ENCODE measurements at regions not wholly inside any gene's neighbourhood (a gene's known extent, or its start where the extent isn't known, plus 50 kb on each side); places are given as distances from the start of the nearest gene placed in this dataset.

DNA sequence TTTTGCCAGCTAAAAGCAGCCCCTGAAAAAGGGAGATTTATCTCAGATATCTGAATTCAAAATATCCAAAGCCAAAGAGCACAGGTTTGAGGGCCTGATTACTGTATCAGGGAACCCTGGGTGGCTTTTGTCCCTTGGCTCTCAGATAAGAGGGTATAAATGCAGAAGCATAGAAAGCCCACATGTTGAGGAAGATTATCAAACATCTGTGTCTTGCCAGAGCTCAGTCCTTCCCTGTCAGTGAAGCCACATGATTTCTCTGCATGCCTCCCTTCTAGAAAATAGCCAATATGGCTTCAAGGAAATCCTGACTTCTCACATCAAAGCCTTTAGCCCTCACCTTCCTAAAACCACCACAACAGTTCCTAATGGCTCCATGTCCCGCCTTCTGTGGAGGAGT lies 408.0 kb upstream of the DMAC1 start:
- Histone ChIP-seq H3K27ac (no peak overlapping the region), H3K36me3 (no peaks in the 10 kb centered on the region), H3K9ac (no peak overlapping the region), H3K4me3 (no peak overlapping the region), H3K4me1 (peaks cover 0 to 5% (median 0%) of the 10 kb centered on the region in 10 experiments; a peak in 2 of 20 replicates), H3K4me2 (0 out of 22 replicates have a peak overlapping the region, but pooled peaks of 1 of the 11 experiments have one; percentile 10), H3K27me3 (no peaks in the 10 kb centered on the region), H3K9me3 (replicated peaks in 1 of 11) (no peaks in the 10 kb centered on the region), H4K20me1 (no peaks in the 10 kb centered on the region)
- no peak for TF ChIP-seq Cebpa-rat (IDR thresholded peaks at IDR 0.05)

DNA sequence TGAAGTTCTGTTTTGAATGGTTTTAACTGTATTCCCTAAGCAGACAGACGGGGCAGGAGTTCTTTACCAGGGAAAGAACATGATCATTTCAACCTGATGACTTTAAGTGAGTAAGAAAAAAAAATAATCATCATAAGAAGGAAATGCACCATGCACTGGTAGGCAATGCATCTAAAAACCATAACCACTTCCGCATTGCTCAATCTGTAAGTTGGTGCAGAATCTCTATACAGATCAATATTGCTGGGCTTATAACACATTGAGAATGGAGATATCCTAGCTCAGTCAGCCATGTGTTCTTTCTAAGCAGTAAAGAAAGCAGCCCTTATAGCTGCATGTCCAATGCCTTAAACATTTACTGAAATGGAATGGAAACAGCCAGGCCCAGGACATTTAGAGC lies 407.1 kb upstream of the DMAC1 start:
- no peaks in the 10 kb centered on the region for H3K36me3 ChIP-seq
- H3K9ac ChIP-seq, result no peak overlapping the region
- peaks cover 0 to 5% (median 0%) of the 10 kb centered on the region in 10 experiments; a peak in 2 of 20 replicates for H3K4me1 ChIP-seq
- H3K4me2 ChIP-seq, result no peak overlapping the region
- no peak overlapping the region for H3K4me3 ChIP-seq
- H3K27me3 ChIP-seq, result no peaks in the 10 kb centered on the region
- no peaks in the 10 kb centered on the region for H3K9me3 ChIP-seq (replicated peaks in 1 of 11)
- no peaks in the 10 kb centered on the region for H4K20me1 ChIP-seq
- no peak for TF ChIP-seq Cebpa-rat (IDR thresholded peaks at IDR 0.05)
- no peak overlapping the region for H3K27ac ChIP-seq

DNA sequence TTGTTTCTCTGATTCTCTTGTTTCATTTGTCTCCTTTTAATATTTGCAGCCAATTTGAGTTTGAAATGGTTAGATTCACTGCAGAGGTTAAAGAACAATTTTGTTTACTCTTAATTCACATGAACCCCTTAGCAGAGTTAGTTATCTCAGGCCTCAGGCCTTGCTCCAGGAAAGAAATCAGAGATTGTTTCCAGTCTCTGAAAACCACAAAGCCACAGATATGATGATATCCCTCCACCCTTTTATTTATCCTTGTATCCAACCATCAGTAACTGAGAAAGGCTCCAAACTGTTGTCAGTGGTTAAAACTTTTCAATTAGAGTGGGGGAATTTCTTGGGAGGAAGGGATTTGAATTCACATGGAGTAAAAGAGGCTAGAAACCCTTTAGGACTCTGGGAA lies 406.0 kb upstream of the DMAC1 start:
- Histone ChIP-seq H3K27me3 (no peaks in the 10 kb centered on the region), H3K36me3 (no peaks in the 10 kb centered on the region), H3K4me3 (no peak overlapping the region), H3K9ac (no peak overlapping the region), H3K4me1 (peaks cover 0 to 5% (median 0%) of the 10 kb centered on the region in 10 experiments; a peak in 2 of 20 replicates), H3K4me2 (no peak overlapping the region), H4K20me1 (no peaks in the 10 kb centered on the region), H3K27ac (no peak overlapping the region), H3K9me3 (replicated peaks in 1 of 11) (no peaks in the 10 kb centered on the region)
- TF ChIP-seq Cebpa-rat (IDR thresholded peaks at IDR 0.05), result no peak

DNA sequence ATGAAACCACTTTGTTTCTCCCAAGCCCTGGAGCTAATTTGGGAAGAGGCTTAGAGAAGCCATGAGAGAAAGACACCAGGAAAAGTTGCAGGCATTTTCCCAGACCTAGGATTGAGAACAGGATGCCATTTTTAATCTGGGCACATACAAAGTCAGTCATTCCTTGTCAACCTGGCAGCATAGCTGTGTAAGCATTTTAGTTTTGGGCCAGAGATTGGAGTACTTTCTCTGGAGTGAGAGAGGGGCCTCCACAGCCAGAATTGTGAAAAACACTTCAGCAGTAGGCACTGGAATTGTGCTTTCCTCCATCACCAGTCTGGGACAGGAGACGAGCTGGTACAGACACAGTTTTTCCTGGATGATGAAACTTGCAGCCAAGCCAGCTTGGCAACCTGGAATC lies 390.3 kb upstream of the DMAC1 start:
- Histone ChIP-seq H3K36me3 (no peaks in the 10 kb centered on the region), H3K27ac (no peak overlapping the region), H3K27me3 (no peaks in the 10 kb centered on the region), H3K9ac (no peak overlapping the region), H3K4me1 (no peaks in the 10 kb centered on the region), H3K4me3 (no peak overlapping the region), H4K20me1 (no peaks in the 10 kb centered on the region), H3K9me3 (replicated peaks in 1 of 11) (peaks cover 23 to 41% (median 29%) of the 10 kb centered on the region in 11 experiments), H3K4me2 (no peak overlapping the region)
- TF ChIP-seq Cebpa-rat (IDR thresholded peaks at IDR 0.05), result no peak

DNA sequence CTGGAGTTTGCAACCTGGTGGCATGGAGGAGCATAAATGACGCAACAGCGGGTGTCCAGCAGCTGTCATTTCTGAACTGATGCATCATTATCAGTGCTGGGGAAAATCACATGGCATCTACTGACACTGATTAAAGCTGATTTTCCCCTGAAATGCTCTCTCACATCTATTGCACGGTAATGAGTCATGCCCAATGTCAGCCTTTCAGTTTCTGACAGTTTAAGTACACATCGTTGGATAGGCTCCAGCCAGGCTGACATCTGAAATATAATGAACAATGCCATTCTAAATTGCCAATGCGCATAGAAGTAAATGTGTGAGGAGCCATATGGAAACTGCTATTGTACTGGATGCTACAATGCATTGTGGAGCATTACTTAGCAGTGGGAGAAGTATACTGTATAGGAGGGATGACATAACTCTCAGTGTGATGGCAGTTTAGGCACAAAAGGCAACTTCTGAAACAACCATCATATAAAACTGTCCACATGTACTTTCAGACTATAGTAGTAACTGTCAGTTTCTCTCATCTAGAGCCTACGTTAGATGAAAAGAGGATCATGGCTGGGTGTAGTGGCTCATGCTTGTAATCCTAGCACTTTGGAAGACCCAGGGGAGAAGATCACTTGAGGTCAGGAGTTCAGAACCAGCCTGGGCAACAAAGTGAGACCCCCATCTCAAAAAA lies 389.3 kb upstream of the DMAC1 start:
- Histone ChIP-seq H3K27ac (no peak overlapping the region), H3K9me3 (replicated peaks in 1 of 11) (peaks cover 23 to 41% (median 29%) of the 10 kb centered on the region in 11 experiments), H4K20me1 (no peaks in the 10 kb centered on the region), H3K4me2 (no peak overlapping the region), H3K9ac (no peak overlapping the region), H3K27me3 (no peaks in the 10 kb centered on the region), H3K36me3 (no peaks in the 10 kb centered on the region), H3K4me1 (no peaks in the 10 kb centered on the region), H3K4me3 (no peak overlapping the region)
- TF ChIP-seq Cebpa-rat (IDR thresholded peaks at IDR 0.05), result no peak

DNA sequence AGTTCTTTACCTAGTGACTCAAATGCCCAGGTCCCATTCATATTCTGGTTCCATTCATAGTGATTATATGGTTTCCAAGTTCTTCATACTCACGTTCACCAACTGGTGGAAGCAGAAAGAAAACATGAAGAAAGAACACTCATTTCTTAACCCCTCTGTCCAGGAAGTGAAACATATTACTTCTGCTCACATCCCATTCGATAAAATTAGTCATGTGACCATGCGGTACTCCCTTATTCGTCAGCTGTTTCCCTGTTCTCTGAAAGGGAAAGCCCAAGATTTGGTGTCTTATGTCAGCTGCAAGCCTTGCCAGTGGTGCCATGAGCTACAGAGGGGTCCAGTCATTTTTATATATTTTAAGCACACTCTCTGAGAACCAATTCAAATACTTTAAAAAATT lies 387.0 kb upstream of the DMAC1 start:
- Histone ChIP-seq H3K4me1 (no peaks in the 10 kb centered on the region), H3K9me3 (replicated peaks in 1 of 11) (peaks cover 8 to 24% (median 14%) of the 10 kb centered on the region in 11 experiments), H4K20me1 (no peaks in the 10 kb centered on the region), H3K36me3 (no peaks in the 10 kb centered on the region), H3K4me2 (no peak overlapping the region), H3K9ac (no peak overlapping the region), H3K27ac (no peak overlapping the region), H3K27me3 (no peaks in the 10 kb centered on the region), H3K4me3 (no peak overlapping the region)
- no peak for TF ChIP-seq Cebpa-rat (IDR thresholded peaks at IDR 0.05)

DNA sequence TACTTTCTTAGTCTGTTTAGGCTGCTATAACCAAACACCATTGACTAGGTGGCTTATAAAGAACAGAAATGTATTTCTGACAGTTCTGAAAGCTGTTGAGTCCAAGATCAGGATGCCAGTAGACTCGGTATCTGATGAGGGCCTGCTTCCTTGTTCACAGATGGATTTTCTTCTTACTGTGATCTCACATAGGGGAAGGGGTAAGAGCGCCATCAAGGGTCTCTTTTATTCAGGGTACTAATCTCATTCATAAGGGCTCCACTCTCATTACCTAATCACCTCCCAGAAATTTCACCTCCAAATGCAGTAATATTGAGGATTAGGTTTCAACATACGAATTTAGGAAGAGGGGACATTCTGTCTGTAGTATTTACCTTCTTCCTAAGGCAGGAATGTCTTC lies 384.0 kb upstream of the DMAC1 start:
- Histone ChIP-seq H3K27ac (no peak overlapping the region), H3K4me2 (no peak overlapping the region), H3K9me3 (replicated peaks in 1 of 11) (0 out of 22 replicates have a peak, but pooled peaks cover 0 to 5% (median 0%) of the 10 kb centered on the region in 11 experiments), H3K36me3 (no peaks in the 10 kb centered on the region), H4K20me1 (no peaks in the 10 kb centered on the region), H3K27me3 (no peaks in the 10 kb centered on the region), H3K4me1 (no peaks in the 10 kb centered on the region), H3K4me3 (no peak overlapping the region), H3K9ac (no peak overlapping the region)
- no peak for TF ChIP-seq Cebpa-rat (IDR thresholded peaks at IDR 0.05)

DNA sequence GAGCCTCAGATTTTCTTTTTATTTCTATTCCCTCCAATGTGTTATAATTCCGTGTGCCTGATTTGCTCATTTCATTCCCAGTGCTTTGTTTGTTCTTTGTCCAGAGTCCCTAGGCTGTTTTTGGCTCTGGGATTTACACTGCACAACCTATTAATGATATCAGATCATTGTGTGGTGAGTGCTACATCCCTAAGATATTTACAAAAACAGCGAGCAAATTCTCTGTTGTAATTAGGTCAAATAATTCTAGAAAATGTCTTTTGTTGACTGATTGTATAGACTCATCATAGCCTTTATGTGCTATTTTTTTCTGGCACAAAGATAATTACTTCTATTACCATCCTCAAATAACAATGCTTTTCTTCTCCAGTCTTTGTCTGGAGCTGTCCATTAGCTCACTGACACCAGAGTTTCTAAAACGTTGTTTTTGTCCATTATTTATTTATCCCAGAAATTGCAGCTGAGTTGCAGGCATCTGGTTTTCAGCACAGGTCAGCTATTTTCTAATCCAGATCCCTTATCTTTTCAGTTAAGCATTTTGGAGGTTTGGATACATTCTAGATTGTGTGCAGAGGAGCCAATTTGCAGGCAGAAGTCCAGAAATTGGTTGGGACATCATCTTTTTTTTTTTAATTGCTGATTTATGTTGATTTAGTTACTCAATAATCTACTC lies 379.9 kb upstream of the DMAC1 start:
- no peaks in the 10 kb centered on the region for H3K9me3 ChIP-seq (replicated peaks in 1 of 11)
- H3K27me3 ChIP-seq, result no peaks in the 10 kb centered on the region
- no peak overlapping the region for H3K4me2 ChIP-seq
- no peak for TF ChIP-seq Cebpa-rat (IDR thresholded peaks at IDR 0.05)
- no peak overlapping the region for H3K9ac ChIP-seq
- H3K4me1 ChIP-seq, result no peaks in the 10 kb centered on the region
- no peaks in the 10 kb centered on the region for H3K36me3 ChIP-seq
- no peak overlapping the region for H3K27ac ChIP-seq
- no peaks in the 10 kb centered on the region for H4K20me1 ChIP-seq
- H3K4me3 ChIP-seq, result no peak overlapping the region

DNA sequence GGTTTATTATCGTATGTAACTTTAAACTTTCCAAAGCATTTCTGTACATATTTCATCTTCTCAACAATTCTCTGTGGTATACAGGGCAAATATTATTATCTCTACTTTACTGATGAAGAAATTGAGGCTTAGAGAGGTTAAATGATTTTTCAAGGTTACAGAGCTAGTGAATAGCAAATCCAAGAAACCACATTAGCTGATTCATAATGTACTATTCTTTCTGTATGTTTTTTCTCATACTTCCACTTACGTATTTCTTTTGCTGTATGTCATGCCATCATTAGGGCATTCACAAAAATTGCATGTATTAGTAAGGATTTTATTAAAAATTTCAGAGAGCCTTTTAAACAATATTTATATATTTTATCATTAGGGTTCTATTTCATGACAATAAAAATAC lies 372.4 kb upstream of the DMAC1 start:
- H3K9me3 ChIP-seq (replicated peaks in 1 of 11), result no peaks in the 10 kb centered on the region
- H3K9ac ChIP-seq, result no peak overlapping the region
- H4K20me1 ChIP-seq, result no peaks in the 10 kb centered on the region
- H3K27ac ChIP-seq, result no peak overlapping the region
- H3K4me2 ChIP-seq, result no peak overlapping the region
- H3K36me3 ChIP-seq, result no peaks in the 10 kb centered on the region
- no peak for TF ChIP-seq Cebpa-rat (IDR thresholded peaks at IDR 0.05)
- no peaks in the 10 kb centered on the region for H3K27me3 ChIP-seq
- H3K4me1 ChIP-seq, result peaks cover 0 to 7% (median 2%) of the 10 kb centered on the region in 10 experiments; a peak in 6 of 20 replicates
- no peak overlapping the region for H3K4me3 ChIP-seq
